ENCODE measurements at regions not wholly inside any gene's neighbourhood (a gene's known extent, or its start where the extent isn't known, plus 50 kb on each side); places are given as distances from the start of the nearest gene placed in this dataset.

DNA sequence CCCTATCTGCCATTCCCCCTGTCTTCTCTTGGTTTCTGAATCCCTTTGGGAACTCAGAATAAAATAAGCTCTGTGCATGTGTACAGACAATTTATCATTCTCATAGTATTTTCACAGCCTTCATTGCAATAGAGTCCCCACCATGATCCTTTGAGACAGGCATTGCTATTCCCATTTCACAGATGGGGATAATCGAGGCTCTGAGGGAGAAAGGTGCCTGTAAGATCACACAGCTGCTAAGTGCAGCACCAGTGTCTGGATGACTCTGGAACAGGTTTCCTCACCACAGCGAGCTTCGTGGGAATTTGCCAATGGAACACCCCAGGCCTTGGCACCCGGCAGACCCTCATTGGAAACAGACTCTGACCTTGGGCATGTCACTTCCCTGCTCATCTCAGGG is 293.6 kb downstream of the NSG2 start:
- Mint-ChIP-seq H3K4me1 (peaks cover 45% of the 10 kb centered on the region), H3K27ac (peak overlapping the region; percentile 7), H3K36me3 (no peaks in the 10 kb centered on the region), H3K4me3 (peak overlapping the region; percentile 36), H3K9me3 (no peaks in the 10 kb centered on the region), H3K27me3 (ENCODE audit: insufficient read depth, low read depth) (peaks cover 9% of the 10 kb centered on the region)
- Histone ChIP-seq H3K9ac (no peak overlapping the region), H3K4me2 (peak overlapping the region; percentile 47), H3K79me2 (ENCODE audit: low read depth) (no peaks in the 10 kb centered on the region), H4K20me1 (ENCODE audit: low read depth) (no peaks in the 10 kb centered on the region), H3K27ac (no peak overlapping the region), H3K27me3 (no peaks in the 10 kb centered on the region), H3K4me3 (no peak overlapping the region), H3K9me3 (ENCODE audit: low read depth) (no peaks in the 10 kb centered on the region), H3K36me3 (no peaks in the 10 kb centered on the region), H2AFZ (replicated peaks) (no peak overlapping the region), H3K4me1 (peaks cover 22% of the 10 kb centered on the region), H3F3A (ENCODE audit: low read depth) (peaks cover 18% of the 10 kb centered on the region)
- DNase-seq (ENCODE audit: low spot score) = no peak
- TF ChIP-seq, protein P1, sequence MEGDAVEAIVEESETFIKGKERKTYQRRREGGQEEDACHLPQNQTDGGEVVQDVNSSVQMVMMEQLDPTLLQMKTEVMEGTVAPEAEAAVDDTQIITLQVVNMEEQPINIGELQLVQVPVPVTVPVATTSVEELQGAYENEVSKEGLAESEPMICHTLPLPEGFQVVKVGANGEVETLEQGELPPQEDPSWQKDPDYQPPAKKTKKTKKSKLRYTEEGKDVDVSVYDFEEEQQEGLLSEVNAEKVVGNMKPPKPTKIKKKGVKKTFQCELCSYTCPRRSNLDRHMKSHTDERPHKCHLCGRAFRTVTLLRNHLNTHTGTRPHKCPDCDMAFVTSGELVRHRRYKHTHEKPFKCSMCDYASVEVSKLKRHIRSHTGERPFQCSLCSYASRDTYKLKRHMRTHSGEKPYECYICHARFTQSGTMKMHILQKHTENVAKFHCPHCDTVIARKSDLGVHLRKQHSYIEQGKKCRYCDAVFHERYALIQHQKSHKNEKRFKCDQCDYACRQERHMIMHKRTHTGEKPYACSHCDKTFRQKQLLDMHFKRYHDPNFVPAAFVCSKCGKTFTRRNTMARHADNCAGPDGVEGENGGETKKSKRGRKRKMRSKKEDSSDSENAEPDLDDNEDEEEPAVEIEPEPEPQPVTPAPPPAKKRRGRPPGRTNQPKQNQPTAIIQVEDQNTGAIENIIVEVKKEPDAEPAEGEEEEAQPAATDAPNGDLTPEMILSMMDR (IDR thresholded peaks at IDR 0.05) = no peak
- no peak for TF ChIP-seq EZH2 (IDR thresholded peaks at IDR 0.05)
- TF ChIP-seq EZH2phosphoT487 (IDR thresholded peaks at IDR 0.05) = no peak

DNA sequence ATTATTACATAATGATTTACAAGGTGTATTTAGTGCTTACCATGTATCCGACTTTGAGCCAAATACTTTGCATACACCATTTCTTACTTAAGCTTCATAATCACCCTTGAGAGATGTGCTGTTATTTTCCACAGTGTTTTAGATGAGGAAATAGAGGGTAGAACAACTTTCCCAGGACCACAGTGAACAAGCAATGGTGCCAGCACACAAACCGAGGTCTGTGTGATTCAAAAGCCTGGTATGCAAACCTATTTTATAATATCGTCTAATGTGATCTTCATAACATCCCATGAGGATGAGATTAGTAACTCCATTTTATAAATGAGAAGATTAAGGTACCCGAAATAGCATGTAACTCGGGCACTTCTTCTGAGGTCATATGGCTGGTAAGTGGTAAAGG is 294.7 kb downstream of the NSG2 start:
- Mint-ChIP-seq H3K27me3 (ENCODE audit: insufficient read depth, low read depth) (peaks cover 4% of the 10 kb centered on the region), H3K9me3 (no peaks in the 10 kb centered on the region), H3K27ac (no peak overlapping the region), H3K36me3 (no peaks in the 10 kb centered on the region), H3K4me3 (no peak overlapping the region), H3K4me1 (peaks cover 39% of the 10 kb centered on the region)
- peaks cover 22% of the 10 kb centered on the region for H3K4me1 ChIP-seq
- peaks cover 18% of the 10 kb centered on the region for H3F3A ChIP-seq (ENCODE audit: low read depth)
- no peaks in the 10 kb centered on the region for H3K27me3 ChIP-seq
- no peak overlapping the region for H3K4me3 ChIP-seq
- H3K79me2 ChIP-seq (ENCODE audit: low read depth) = no peaks in the 10 kb centered on the region
- no peak overlapping the region for H2AFZ ChIP-seq (replicated peaks)
- no peaks in the 10 kb centered on the region for H3K9me3 ChIP-seq (ENCODE audit: low read depth)
- H4K20me1 ChIP-seq (ENCODE audit: low read depth) = no peaks in the 10 kb centered on the region
- H3K9ac ChIP-seq = no peak overlapping the region
- H3K27ac ChIP-seq = no peak overlapping the region
- no peak overlapping the region for H3K4me2 ChIP-seq
- H3K36me3 ChIP-seq = no peaks in the 10 kb centered on the region
- TF ChIP-seq EZH2phosphoT487 (IDR thresholded peaks at IDR 0.05) = no peak
- TF ChIP-seq, protein P1 (IDR thresholded peaks at IDR 0.05) = no peak
- no peak for TF ChIP-seq EZH2 (IDR thresholded peaks at IDR 0.05)
- no peak for DNase-seq (ENCODE audit: low spot score)

DNA sequence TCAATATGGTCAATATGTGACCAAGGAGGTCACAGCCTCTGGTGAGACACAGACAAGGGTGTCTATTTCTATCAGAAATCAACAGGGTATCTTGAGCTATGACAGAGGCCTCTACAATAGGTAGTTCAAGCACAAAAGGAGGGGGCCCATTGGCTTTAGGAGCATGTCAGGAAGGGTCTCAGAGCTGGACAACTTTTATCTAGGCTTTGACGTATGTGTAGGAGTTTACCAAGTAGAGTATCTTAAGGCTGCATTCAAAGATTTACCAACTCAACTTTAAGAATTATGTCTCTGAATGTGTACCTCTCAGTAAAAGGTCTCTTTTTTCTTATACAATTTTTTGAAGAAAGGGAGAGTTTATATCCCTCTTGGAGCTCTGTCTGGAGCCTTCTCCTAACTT is 297.2 kb downstream of the NSG2 start:
- Mint-ChIP-seq H3K27me3 (ENCODE audit: insufficient read depth, low read depth) (peaks cover 7% of the 10 kb centered on the region), H3K4me3 (no peak overlapping the region), H3K4me1 (peaks cover 14% of the 10 kb centered on the region), H3K27ac (no peak overlapping the region), H3K9me3 (no peaks in the 10 kb centered on the region), H3K36me3 (no peaks in the 10 kb centered on the region)
- Histone ChIP-seq H4K20me1 (ENCODE audit: low read depth) (no peaks in the 10 kb centered on the region), H3K79me2 (ENCODE audit: low read depth) (no peaks in the 10 kb centered on the region), H3K27ac (no peak overlapping the region), H3K4me3 (no peak overlapping the region), H3K36me3 (no peaks in the 10 kb centered on the region), H3K9ac (no peak overlapping the region), H3F3A (ENCODE audit: low read depth) (peaks cover 13% of the 10 kb centered on the region), H3K4me2 (no peak overlapping the region), H3K9me3 (ENCODE audit: low read depth) (no peaks in the 10 kb centered on the region), H2AFZ (replicated peaks) (no peak overlapping the region), H3K4me1 (peaks cover 13% of the 10 kb centered on the region), H3K27me3 (no peaks in the 10 kb centered on the region)
- DNase-seq (ENCODE audit: low spot score) = no peak
- TF ChIP-seq EZH2phosphoT487 (IDR thresholded peaks at IDR 0.05) (no peak), EZH2 (IDR thresholded peaks at IDR 0.05) (no peak)
- TF ChIP-seq, protein P1 (IDR thresholded peaks at IDR 0.05) = no peak

All from neural progenitor cell (in vitro differentiated cells).